ENCODE measurements at regions not wholly inside any gene's neighbourhood (a gene's known extent, or its start where the extent isn't known, plus 50 kb on each side); places are given as distances from the start of the nearest gene placed in this dataset.

DNA sequence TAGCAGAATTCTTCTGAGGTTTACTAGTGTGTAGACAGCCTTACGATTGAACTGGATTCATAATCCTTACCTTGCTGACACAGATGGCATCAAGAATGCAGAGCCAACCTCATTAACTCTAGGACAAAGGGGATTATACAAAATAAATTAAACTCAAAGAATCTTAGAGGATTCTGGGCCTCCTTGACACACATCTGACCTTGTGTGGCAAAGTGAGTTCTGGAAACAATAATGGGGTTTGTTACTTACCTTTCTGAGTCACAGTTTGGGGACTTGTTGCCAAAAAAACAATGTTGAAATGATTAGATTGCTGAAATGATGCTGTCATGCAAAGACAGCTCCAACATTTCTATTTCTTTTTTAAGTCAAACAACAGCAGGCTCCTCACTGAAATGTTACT is 179.1 kb upstream of the ISX start:
- no peak for DNase-seq (ENCODE audit: extremely low read depth, low read depth)
- no peak overlapping the region for H3K4me3 ChIP-seq (replicated peaks; ENCODE audit: low read depth, low read length)
- TF ChIP-seq, protein P1, sequence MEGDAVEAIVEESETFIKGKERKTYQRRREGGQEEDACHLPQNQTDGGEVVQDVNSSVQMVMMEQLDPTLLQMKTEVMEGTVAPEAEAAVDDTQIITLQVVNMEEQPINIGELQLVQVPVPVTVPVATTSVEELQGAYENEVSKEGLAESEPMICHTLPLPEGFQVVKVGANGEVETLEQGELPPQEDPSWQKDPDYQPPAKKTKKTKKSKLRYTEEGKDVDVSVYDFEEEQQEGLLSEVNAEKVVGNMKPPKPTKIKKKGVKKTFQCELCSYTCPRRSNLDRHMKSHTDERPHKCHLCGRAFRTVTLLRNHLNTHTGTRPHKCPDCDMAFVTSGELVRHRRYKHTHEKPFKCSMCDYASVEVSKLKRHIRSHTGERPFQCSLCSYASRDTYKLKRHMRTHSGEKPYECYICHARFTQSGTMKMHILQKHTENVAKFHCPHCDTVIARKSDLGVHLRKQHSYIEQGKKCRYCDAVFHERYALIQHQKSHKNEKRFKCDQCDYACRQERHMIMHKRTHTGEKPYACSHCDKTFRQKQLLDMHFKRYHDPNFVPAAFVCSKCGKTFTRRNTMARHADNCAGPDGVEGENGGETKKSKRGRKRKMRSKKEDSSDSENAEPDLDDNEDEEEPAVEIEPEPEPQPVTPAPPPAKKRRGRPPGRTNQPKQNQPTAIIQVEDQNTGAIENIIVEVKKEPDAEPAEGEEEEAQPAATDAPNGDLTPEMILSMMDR (IDR thresholded peaks at IDR 0.05; ENCODE audit: low read depth, low read length, missing control alignments): no peak

- no peak overlapping the region for H3K4me3 ChIP-seq (replicated peaks; ENCODE audit: low read depth, low read length)
- TF ChIP-seq, protein P1 (IDR thresholded peaks at IDR 0.05; ENCODE audit: low read depth, low read length, missing control alignments): no peak
- no peak for DNase-seq (ENCODE audit: extremely low read depth, low read depth)
Observed at GRCh38 chr22:34897126-34897525, 168.8 kb upstream of the ISX start.

DNA sequence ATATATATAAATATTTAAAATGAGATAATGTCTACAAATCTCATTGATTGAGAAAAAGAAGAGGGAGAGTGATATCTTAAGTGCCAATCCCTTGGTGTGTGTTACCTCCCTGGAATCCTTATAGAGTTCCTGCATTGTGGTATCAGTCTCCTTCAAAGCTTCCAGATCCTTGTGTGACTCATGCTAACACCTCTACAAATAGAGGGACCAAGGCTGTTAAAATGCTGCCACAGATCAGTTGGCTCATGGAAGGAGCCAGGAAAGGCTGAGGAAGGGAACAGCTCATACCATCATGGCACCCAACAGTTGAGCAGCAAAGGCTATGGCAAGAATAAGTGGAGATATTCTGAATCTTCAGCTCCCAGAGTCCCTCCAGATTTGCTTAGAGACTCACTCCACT is 163.6 kb upstream of the ISX start:
- DNase-seq (ENCODE audit: extremely low read depth, low read depth): no peak
- TF ChIP-seq, protein P1 (IDR thresholded peaks at IDR 0.05; ENCODE audit: low read depth, low read length, missing control alignments): no peak

GRCh38 chr22:34903416-34903815 is 162.5 kb upstream of the ISX start:
- H3K4me3 ChIP-seq (replicated peaks; ENCODE audit: low read depth, low read length): no peak overlapping the region
- no peak for DNase-seq (ENCODE audit: extremely low read depth, low read depth)
- TF ChIP-seq, protein P1 (IDR thresholded peaks at IDR 0.05; ENCODE audit: low read depth, low read length, missing control alignments): no peak

More for the DNA sequence above, 163.6 kb upstream of the ISX start:
- H3K4me3 ChIP-seq (replicated peaks; ENCODE audit: low read depth, low read length): no peak overlapping the region

DNA sequence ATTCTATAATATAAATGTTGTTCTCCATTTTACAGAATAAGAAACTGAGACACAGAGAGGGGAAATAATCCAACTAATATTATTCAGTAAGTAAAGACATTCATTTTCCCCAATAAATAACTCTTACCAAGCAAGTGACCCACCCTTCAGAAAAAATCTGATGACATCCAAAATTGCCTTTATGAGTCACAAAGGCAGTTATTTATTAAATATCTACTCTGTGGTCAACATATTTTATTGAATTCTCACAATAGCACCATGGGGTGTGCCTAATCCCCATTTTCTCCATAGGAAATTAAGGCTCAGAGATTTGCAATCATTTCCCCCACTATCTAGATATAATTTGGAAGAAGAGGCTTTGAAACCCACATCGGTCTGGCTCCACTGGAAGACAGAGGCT is 161.5 kb upstream of the ISX start:
- DNase-seq (ENCODE audit: extremely low read depth, low read depth): no peak
- TF ChIP-seq, protein P1 (IDR thresholded peaks at IDR 0.05; ENCODE audit: low read depth, low read length, missing control alignments): no peak
- H3K4me3 ChIP-seq (replicated peaks; ENCODE audit: low read depth, low read length): no peak overlapping the region

DNA sequence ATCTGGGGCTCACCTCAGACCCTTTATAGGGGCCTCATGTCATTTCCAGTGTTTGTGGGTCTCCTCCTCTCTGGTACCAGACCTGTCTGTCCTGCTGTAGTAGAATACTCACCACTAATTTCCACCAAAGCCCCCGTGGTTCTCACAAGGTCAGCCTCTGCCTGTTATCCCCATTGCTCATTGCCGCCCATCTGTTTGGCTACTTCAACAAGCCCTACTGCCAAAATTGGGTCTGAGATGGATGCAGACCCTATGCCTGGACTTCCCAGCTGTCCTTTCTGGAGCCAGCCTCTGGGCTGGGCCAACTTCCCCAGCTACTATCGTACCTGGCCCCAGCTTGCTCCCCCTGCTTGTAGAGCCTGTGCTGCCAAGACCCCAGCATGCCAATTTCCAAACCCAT is 152.1 kb upstream of the ISX start:
- DNase-seq (ENCODE audit: extremely low read depth, low read depth): no peak
- H3K4me3 ChIP-seq (replicated peaks; ENCODE audit: low read depth, low read length): no peak overlapping the region
- TF ChIP-seq, protein P1 (IDR thresholded peaks at IDR 0.05; ENCODE audit: low read depth, low read length, missing control alignments): no peak

DNA sequence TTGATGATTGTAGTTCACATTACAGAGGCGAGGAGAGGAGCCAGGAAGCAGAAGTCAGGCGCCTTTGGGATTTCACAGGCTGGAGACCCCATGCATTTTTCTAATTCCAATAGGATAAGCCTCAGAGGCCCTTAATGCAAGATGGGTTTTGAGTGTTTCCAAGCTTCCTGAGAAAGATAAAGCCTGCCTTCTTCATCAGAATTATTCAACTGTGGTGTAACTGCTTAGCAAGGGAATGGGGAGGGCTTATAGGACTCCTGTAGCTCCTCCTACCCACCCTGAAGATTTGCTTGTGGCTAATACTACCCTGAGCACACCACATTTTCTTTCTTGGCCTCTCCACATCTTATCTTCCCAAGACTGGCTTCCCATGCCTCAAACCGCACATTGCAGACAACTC is 151.1 kb upstream of the ISX start:
- no peak overlapping the region for H3K4me3 ChIP-seq (replicated peaks; ENCODE audit: low read depth, low read length)
- TF ChIP-seq, protein P1 (IDR thresholded peaks at IDR 0.05; ENCODE audit: low read depth, low read length, missing control alignments): no peak
- no peak for DNase-seq (ENCODE audit: extremely low read depth, low read depth)

All from HFF-Myc (cell line).